ENCODE measurements at regions not wholly inside any gene's neighbourhood (a gene's known extent, or its start where the extent isn't known, plus 50 kb on each side); places are given as distances from the start of the nearest gene placed in this dataset.
A peak's percentile ranks its signal among the peaks of the same experiment; 100 is the strongest.

DNA sequence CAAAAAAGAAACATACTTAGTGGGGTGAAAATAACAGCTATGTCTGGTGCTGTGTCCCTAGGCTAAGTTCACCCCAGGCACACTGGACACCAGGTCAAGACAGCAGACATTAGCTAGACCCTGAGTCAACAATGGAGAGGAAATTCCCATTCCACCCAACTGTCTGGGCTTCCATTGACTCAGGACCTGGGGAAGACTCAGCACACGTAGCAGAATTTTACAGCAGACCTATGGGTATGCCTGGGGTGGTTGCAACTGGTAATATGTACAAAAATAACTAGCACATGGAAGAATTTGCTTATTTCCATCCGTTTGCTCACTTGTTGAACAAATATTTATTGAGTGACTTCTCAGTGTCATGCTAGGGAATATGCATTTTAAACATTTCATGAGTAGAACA lies 117.0 kb downstream of the GAS1 start:
- DNase-seq (ENCODE audit: low read depth): no peak

DNA sequence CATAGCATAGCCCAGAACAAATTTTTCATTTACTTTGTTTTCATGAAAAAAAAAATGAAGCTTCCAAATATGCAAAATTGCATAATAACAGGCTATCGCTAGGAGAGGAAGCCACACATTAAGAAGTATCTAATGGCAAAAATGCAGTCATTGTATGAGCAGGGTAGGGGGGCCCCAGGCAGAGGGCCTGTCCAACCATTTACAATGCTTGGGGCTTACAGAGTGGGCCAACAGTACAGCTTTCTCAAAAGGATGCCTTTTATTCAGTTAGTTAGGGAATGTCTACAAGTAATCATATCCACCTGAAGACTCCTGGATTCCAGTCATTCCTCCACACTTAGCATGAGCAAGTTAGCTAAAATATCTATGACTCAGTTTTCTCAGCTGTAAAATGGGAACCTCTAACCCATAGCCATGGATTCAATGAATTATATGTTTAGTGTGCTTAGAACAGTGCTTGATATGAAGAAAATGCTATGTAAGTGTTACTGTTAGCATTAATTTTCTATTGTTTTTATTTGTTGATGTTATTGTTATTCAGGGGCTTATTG lies 117.7 kb downstream of the GAS1 start:
- no peak for DNase-seq (ENCODE audit: low read depth)

GRCh38 chr9:86828631-86829030 lies 118.7 kb downstream of the GAS1 start:
- DNase-seq (ENCODE audit: low read depth): no peak

GRCh38 chr9:86827893-86828292 lies 119.4 kb downstream of the GAS1 start:
- no peak for DNase-seq (ENCODE audit: low read depth)

- DNase-seq (ENCODE audit: low read depth): no peak
Measured at GRCh38 chr9:86825299-86825698, 122.0 kb downstream of the GAS1 start.

DNA sequence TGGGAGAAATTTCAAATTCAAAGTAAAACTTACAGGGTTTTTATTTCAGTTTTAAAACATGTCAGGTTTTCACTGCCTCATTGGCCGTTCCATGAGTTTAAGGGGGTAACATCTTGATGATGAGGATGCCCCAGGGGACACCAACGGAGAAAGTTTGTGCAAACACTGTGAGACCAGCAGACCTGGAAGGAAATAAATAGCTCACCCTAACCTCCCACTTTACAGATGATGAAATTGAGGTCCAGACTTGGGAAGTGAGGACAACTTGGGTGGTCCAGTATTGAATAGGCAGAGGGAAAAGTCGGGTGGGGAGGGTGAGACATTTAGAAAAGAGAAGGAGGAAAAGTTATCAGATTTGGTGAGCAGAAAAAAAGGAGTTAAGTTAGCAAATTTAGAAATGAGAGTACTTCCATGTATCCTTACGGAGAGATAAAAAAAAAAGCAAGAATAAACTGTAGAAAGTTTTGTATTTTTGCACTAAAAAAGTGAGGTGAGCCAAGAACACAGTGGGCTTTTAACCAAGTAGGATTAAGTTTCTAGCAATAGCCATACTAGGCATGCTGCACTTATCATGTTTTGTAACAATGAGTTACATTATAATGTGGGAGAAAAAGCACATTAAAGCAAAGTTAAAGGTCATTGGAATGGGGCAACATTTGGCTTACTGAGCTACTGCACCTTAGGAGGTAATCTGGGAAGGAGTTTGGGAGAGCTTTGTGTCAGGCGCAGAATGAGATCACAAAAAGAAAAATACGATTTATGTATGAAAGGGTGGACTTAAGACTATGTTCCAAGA lies 125.1 kb downstream of the GAS1 start:
- DNase-seq (ENCODE audit: low read depth): no peak

DNA sequence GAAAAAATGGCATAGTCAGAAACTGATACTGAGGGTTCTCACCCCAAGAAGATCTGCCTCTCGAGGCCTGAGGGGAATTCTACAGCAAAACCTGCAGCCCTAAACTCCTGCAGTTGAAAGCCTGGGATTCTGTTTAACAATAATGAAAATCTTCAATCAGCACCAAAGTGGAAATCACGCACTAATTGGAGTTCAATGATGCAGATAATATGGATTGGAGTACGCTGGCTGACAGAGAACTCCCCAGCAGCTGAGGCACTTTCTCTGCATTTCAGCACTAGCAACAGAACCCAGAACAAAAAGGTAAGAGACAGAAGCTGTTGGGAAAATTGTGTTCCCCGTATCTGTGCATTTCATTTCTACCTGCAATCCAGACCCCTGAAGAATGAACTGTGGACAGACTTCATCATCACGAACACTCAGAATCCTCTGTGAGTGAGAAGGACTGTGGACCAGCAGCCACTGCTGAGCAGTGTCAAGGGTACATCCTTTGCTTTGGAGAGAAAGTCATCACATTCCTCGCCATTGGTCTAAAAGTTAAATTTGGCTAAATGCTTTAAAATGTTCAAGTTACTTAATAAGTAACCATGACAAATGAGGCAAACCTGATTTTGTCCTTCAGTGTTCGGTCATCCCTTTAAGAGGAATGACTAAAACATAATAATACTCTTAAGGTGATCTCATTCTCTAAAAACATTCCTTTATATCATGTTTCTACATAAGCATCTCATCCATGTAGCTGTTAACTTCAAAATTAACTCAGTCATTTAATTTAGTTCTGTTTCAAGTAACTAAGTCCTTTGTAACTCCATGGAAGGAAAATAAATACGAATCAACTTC lies 126.1 kb downstream of the GAS1 start:
- no peak for DNase-seq (ENCODE audit: low read depth)

- no peak for DNase-seq (ENCODE audit: low read depth)
Measured at GRCh38 chr9:86819552-86819951, 127.8 kb downstream of the GAS1 start.

DNA sequence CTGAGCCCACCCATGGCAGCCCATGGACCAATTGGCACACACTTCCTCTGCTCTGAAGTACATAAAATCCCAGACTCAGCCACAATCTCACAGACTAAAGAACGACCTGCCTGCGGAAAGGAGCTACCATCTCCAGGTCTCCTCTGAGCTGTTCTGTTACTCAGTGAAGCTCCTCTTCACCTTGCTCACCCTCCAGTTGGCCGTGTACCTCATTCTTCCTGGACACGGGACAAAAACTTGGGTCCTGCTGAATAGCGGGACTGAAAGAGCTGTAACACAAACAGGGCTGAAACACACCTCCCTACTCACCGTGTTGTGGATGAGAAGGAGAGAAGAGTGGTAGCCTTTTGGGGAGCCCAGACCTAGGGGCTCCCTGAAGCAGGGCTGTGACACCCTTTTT lies 128.7 kb downstream of the GAS1 start:
- DNase-seq (ENCODE audit: low read depth): no peak

- DNase-seq (ENCODE audit: low read depth): no peak
Measured at GRCh38 chr9:86816868-86817267, 130.4 kb downstream of the GAS1 start.

DNA sequence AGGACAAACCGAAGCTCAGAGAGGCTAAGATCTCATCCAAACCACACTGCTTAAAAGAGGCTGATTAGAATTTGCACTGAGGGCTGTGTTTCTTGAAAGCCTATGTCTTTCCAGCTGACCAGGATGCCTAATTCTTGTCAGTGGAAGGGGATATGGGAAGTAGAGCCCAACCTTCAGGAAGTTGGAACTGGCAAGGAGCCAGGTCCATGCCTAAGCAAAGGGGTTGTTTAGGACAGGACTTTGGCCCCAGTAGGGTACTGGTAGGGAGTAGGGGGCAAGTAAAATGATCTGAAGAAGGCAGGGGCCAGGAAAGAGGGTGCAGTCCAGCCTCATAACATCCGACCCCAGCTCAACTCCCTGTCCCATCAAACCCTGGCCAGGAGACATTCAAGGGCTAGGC lies 130.9 kb downstream of the GAS1 start:
- DNase-seq (ENCODE audit: low read depth): no peak

DNA sequence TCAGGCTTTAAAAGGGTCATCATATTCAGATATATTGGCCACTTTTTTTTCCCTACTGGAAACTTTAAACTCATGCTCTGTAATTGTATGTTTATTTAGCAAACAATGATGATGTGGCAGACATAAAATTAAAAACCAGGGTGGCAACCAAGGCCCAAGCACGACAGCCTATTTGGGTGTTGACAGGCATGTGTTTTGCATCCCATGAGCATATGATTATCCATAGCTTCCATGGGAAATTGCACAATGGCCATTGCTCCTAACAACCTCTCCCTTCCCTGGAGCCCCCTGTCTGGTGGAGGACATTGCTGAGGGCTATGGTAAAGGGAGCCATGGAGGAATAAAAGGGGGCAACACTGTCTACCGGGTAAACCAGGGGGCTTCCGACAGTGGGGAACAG lies 134.7 kb downstream of the GAS1 start:
- DNase-seq (ENCODE audit: low read depth): no peak

DNA sequence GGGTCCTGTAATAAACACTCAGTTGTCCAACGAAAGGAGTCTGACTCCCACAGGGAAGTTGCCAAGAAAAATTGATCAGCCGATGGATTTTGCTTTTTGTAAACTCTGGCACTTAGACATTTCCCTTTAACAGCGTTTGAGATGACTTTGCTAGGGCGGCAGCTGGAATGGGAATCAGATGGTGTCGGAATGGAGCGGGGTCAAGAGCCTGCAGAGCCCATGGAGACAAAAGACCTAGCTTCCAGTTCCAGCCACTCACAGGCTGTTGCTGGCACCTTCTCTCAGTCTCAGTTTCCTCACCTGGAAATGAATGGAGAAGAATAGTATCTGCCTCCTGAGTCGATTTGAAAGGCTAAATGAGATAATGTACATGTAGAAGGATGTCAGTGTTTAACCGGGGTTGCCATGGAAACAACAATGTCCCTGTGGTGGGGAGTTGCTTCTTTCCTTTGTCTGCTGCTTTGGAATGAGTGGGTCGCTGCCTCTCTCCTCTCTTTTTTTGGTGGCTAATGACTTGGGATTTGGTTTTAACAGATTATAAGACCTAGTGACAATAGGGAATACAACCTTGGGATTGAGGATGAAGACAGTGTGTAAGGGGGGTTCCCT lies 137.4 kb downstream of the GAS1 start:
- no peak for DNase-seq (ENCODE audit: low read depth)

DNA sequence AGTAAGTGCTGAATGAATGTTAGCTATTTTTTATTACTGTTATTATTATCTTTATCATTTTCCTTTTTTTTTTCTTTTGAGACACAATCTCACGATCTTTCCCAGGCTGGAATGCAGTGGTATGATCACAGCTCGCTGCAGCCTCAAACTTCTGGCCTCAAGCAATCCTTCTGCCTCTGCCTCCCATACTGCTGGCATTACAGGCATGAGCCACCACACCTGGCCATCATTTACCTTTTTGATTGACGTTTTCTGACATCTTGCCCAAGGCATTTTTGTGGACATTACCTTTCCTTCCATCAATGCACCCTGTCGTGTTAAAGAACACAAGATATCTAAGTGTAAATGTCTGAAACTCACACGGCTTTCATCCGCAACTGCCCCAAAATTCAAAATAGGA lies 138.2 kb downstream of the GAS1 start:
- DNase-seq (ENCODE audit: low read depth): no peak

GRCh38 chr9:86807367-86807976 lies 139.8 kb downstream of the GAS1 start:
- no peak for DNase-seq (ENCODE audit: low read depth)

- no peak for DNase-seq (ENCODE audit: low read depth)
Measured at GRCh38 chr9:86804011-86804410, 143.3 kb downstream of the GAS1 start.

DNA sequence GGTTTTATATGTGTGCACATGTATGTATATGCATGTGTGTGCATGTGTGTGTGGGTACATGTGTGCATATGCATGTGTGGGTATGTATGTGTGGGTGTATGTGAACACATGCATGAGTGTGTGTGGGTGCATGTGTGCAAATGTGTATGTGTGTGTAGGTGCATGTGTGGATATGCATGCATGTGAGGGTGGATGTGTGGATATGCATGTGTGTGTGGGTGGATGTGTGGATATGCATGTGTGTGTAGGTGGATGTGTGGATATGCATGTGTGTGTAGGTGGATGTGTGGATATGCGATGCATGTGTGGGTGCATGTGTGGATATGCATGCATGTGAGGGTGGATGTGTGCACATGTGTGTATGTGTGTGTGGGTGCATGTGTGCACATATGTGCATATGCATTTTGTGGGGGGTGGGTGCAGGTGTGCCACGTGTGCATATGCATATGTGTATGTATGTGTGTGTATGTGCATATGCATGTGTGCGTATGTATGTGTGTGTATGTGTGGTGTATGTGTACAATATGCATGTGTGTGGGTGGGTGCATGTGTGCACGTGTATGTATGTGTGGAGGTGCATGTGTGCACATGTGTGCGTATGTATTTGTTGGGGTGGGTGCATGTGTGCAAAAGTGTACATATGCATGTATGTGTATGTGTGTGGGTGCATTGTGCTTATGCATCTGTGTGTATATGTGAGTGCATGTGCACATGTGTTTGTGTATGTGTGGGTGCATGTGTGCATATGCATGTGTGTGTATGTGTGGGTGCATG lies 144.2 kb downstream of the GAS1 start:
- no peak for DNase-seq (ENCODE audit: low read depth)

GRCh38 chr9:86801246-86801645 lies 146.1 kb downstream of the GAS1 start:
- peak; percentile 83 for DNase-seq (ENCODE audit: low read depth)

DNA sequence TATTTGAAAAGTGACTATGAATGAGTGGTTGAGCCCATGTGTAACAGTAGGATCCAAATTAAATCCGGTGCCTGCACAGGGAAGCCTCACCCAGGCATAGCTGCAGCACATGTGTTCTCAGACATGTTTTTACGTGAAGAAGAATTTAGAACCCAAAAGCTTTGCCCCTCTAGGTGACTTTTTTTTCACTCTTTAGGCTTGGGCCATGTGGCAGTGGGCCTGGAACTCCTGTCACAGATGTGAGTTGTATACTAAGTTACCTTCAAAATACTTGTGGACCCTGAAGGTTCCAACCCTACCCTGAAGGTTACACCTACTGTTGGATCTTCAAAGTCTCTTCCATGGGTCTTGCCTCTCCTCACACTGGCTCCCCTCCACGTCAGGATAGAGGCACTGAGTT lies 146.6 kb downstream of the GAS1 start:
- DNase-seq (ENCODE audit: low read depth): no peak

GRCh38 chr9:86798966-86799365 lies 148.3 kb downstream of the GAS1 start:
- no peak for DNase-seq (ENCODE audit: low read depth)

- no peak for DNase-seq (ENCODE audit: low read depth)
Measured at GRCh38 chr9:86796666-86797065, 150.6 kb downstream of the GAS1 start.

Measured in forelimb muscle (tissue), 1 donor.